Uterus (tissue), 2 donors: ENCODE measurements at regions not wholly inside any gene's neighbourhood (a gene's known extent, or its start where the extent isn't known, plus 50 kb on each side); places are given as distances from the start of the nearest gene placed in this dataset.

Experiments
- POLR2A ChIP-seq, 2 donors: fragments of 450-650 bp; IDR thresholded peaks; one replicate each; pipeline ENCODE4 v1.6.1; 2016; ENCODE audit warnings: antibody characterized with exemption in 2 of 2, mild to moderate bottlenecking in 1 of 2, moderate library complexity in 1 of 2
- TF ChIP-seq, protein P1 (sequence below), 4 experiments: fragments of 200-600 bp in 2 of 4; fragments of 450-650 bp in 2 of 4; sonication (generic) in 2 of 4; IDR thresholded peaks; one replicate each; pipeline ENCODE4 v1.5.1; 2016 to 2019; ENCODE audit warnings: antibody characterized with exemption in 4 of 4, mild to moderate bottlenecking in 2 of 4, moderate library complexity in 1 of 4

- TF ChIP-seq, protein P1, sequence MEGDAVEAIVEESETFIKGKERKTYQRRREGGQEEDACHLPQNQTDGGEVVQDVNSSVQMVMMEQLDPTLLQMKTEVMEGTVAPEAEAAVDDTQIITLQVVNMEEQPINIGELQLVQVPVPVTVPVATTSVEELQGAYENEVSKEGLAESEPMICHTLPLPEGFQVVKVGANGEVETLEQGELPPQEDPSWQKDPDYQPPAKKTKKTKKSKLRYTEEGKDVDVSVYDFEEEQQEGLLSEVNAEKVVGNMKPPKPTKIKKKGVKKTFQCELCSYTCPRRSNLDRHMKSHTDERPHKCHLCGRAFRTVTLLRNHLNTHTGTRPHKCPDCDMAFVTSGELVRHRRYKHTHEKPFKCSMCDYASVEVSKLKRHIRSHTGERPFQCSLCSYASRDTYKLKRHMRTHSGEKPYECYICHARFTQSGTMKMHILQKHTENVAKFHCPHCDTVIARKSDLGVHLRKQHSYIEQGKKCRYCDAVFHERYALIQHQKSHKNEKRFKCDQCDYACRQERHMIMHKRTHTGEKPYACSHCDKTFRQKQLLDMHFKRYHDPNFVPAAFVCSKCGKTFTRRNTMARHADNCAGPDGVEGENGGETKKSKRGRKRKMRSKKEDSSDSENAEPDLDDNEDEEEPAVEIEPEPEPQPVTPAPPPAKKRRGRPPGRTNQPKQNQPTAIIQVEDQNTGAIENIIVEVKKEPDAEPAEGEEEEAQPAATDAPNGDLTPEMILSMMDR (IDR thresholded peaks at IDR 0.05) = no peak
- no peak for TF ChIP-seq POLR2A (IDR thresholded peaks at IDR 0.05)
Observed at GRCh38 chr22:48366591-48366990, 1461.1 kb downstream of the BRD1 start.
